Activated CD8-positive, alpha-beta T cell treated with anti-CD3 and anti-CD28 coated beads for 36 hours (primary cell): ENCODE measurements at regions not wholly inside any gene's neighbourhood (a gene's known extent, or its start where the extent isn't known, plus 50 kb on each side); places are given as distances from the start of the nearest gene placed in this dataset.
A peak's percentile ranks its signal among the peaks of the same experiment; 100 is the strongest.

Experiments used
- ATAC-seq: fragments of 200-7000 bp; cut with Tn5 transposase; one replicate; pipeline ENCODE4 v1.10.0; 2021; ENCODE audit warnings: mild to moderate bottlenecking, moderate library complexity
- CTCF ChIA-PET: fragments of 350-600 bp; sonication (Branson Sonifier 250); formaldehyde crosslinking; loops from one replicate; lab custom pipeline; 2021; ENCODE audit warnings: antibody characterized with exemption; lab: Charles Lee
- POLR2A ChIA-PET: fragments of 350-600 bp; sonication (Branson Sonifier 250); formaldehyde crosslinking; loops from one replicate; lab custom pipeline; 2021; ENCODE audit warnings: antibody characterized with exemption; lab: Charles Lee
- DNase-seq: peaks from one replicate; pipeline ENCODE4 v3.0.0-alpha.2; 2020
- H3K27ac Mint-ChIP-seq: one replicate; pipeline ENCODE4 v1.8.0; 2021; ENCODE audit warnings: mild to moderate bottlenecking, mixed read lengths
- H3K27me3 Mint-ChIP-seq: one replicate; pipeline ENCODE4 v1.8.0; 2021; ENCODE audit warnings: mixed read lengths
- H3K36me3 Mint-ChIP-seq: one replicate; pipeline ENCODE4 v1.8.0; 2021; ENCODE audit warnings: low read depth, mixed read lengths
- H3K4me1 Mint-ChIP-seq: one replicate; pipeline ENCODE4 v1.8.0; 2021; ENCODE audit warnings: low read depth, mixed read lengths
- H3K4me3 Mint-ChIP-seq: one replicate; pipeline ENCODE4 v1.8.0; 2021; ENCODE audit warnings: mild to moderate bottlenecking, moderate library complexity, mixed read lengths
- H3K9me3 Mint-ChIP-seq: one replicate; pipeline ENCODE4 v1.8.0; 2021; ENCODE audit warnings: mixed read lengths
- intact Hi-C: fragments of 100-400 bp; cut with micrococcal nuclease; formaldehyde crosslinking; loops from one replicate; pipeline ENCODE4 v1.10.0; 2022
- TF ChIP-seq, protein P1 (sequence below): fragments of 200-600 bp; IDR thresholded peaks from one replicate; pipeline ENCODE4 v1.8.0; 2022; ENCODE audit warnings: antibody characterized with exemption, mild to moderate bottlenecking

GRCh38 chr18:2096551-2096950, 474.8 kb downstream of the METTL4 start:
- intact Hi-C loops: no loop called here

GRCh38 chr18:2100694-2101213, 470.6 kb downstream of the METTL4 start:
- H3K27me3 Mint-ChIP-seq: peaks cover 5% of the 10 kb centered on the region
- H3K4me1 Mint-ChIP-seq: no peaks in the 10 kb centered on the region
- TF ChIP-seq, protein P1, sequence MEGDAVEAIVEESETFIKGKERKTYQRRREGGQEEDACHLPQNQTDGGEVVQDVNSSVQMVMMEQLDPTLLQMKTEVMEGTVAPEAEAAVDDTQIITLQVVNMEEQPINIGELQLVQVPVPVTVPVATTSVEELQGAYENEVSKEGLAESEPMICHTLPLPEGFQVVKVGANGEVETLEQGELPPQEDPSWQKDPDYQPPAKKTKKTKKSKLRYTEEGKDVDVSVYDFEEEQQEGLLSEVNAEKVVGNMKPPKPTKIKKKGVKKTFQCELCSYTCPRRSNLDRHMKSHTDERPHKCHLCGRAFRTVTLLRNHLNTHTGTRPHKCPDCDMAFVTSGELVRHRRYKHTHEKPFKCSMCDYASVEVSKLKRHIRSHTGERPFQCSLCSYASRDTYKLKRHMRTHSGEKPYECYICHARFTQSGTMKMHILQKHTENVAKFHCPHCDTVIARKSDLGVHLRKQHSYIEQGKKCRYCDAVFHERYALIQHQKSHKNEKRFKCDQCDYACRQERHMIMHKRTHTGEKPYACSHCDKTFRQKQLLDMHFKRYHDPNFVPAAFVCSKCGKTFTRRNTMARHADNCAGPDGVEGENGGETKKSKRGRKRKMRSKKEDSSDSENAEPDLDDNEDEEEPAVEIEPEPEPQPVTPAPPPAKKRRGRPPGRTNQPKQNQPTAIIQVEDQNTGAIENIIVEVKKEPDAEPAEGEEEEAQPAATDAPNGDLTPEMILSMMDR: no peak
- H3K36me3 Mint-ChIP-seq: no peaks in the 10 kb centered on the region
- ChIA-PET POLR2A (no interaction called here), CTCF (no interaction called here)
- intact Hi-C loops: loop anchor here (10.0 kb wide), 1 partner anchor 124 kb away; no protein-coding TSS in a partner anchor
- peaks cover 2% of the 10 kb centered on the region for H3K9me3 Mint-ChIP-seq
- ATAC-seq (no peak), DNase-seq (no peak)
- H3K27ac Mint-ChIP-seq: no peak overlapping the region
- no peak overlapping the region for H3K4me3 Mint-ChIP-seq

More at GRCh38 chr18:2096551-2096950, 474.8 kb downstream of the METTL4 start:
- Mint-ChIP-seq H3K4me3 (no peak overlapping the region), H3K27ac (no peak overlapping the region), H3K9me3 (peaks cover 2% of the 10 kb centered on the region), H3K36me3 (no peaks in the 10 kb centered on the region), H3K4me1 (no peaks in the 10 kb centered on the region), H3K27me3 (peaks cover 3% of the 10 kb centered on the region)
- ATAC-seq (no peak), DNase-seq (no peak)
- POLR2A ChIA-PET: no interaction called here
- TF ChIP-seq, protein P1: no peak
- CTCF ChIA-PET: interaction anchor here (1.4 kb wide), 1 partner anchor 10 kb away, joined by 7 read pairs; no protein-coding TSS in a partner anchor

DNA sequence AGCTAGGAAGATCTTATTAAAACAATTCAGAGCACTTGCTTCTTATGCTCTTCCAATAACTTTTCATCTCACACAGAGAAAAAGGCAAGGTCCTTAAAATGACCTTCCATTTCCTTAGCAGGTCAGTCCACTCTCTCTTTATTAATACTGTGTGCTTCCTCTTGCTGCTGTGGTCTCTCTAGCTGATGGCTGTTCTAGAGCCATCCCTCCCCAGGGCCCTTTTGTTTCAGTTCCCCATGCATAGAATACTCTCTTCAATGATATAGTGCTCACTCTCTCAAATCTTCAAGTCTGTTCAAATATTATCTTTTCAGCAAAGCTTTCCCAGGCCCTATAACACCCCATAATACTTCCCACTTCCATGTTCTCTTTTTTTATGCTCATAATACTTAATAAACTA, 469.3 kb downstream of the METTL4 start:
- Mint-ChIP-seq H3K36me3 (no peaks in the 10 kb centered on the region), H3K4me1 (no peaks in the 10 kb centered on the region), H3K27ac (no peak overlapping the region), H3K27me3 (peaks cover 5% of the 10 kb centered on the region), H3K4me3 (no peak overlapping the region), H3K9me3 (peaks cover 2% of the 10 kb centered on the region)
- ChIA-PET POLR2A (no interaction called here), CTCF (no interaction called here)
- ATAC-seq: no peak
- TF ChIP-seq, protein P1: no peak
- no peak for DNase-seq
- intact Hi-C loops: loop anchor here (10.0 kb wide), 1 partner anchor 123 kb away; no protein-coding TSS in a partner anchor

DNA sequence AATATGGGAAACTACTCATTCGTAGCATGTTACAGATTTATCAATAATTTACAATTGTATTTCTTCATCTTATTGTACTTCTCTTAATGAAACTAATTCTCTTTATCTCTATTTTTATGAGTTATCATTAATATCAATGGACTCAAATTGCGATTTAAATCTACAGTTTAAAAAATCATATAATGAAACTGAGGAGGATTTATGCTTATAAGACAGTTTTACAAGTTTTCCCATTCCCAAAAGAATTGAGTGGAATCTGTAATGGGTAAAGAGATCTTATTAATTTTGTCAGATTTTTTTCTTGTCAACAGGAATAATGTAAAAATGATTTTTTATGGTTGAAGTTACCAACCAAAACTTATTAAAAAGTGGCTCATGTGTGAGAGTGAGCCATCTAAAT, 468.0 kb downstream of the METTL4 start:
- ATAC-seq: no peak
- ChIA-PET CTCF (interaction anchor here (1.6 to 4.7 kb wide), 3 partner anchors 10 to 444 kb away, joined by 9 to 36 read pairs (median 11); no protein-coding TSS in a partner anchor), POLR2A (no interaction called here)
- DNase-seq: no peak
- Mint-ChIP-seq H3K27me3 (peaks cover 5% of the 10 kb centered on the region), H3K36me3 (no peaks in the 10 kb centered on the region), H3K9me3 (peaks cover 2% of the 10 kb centered on the region), H3K27ac (no peak overlapping the region), H3K4me3 (no peak overlapping the region), H3K4me1 (no peaks in the 10 kb centered on the region)
- intact Hi-C loops: loop anchor here (10.0 kb wide), 1 partner anchor 122 kb away; no protein-coding TSS in a partner anchor
- TF ChIP-seq, protein P1: no peak

GRCh38 chr18:2104620-2105462, 466.5 kb downstream of the METTL4 start:
- ATAC-seq (peak; percentile 58), DNase-seq (peak; percentile 61)
- TF ChIP-seq, protein P1: peak; percentile 89
- H3K36me3 Mint-ChIP-seq: no peaks in the 10 kb centered on the region
- H3K27ac Mint-ChIP-seq: no peak overlapping the region
- POLR2A ChIA-PET: interaction anchor here (0.5 kb wide), 1 partner anchor 1901 kb away, joined by 3 read pairs; no protein-coding TSS in a partner anchor
- intact Hi-C loops: loop anchor here (10.0 kb wide), 1 partner anchor 120 kb away; no protein-coding TSS in a partner anchor
- H3K4me3 Mint-ChIP-seq: no peak overlapping the region
- CTCF ChIA-PET: interaction anchor here (0.6 to 4.7 kb wide), 32 partner anchors 8 to 442 kb away, joined by 3 to 36 read pairs (median 4); no protein-coding TSS in a partner anchor
- H3K4me1 Mint-ChIP-seq: no peaks in the 10 kb centered on the region
- H3K9me3 Mint-ChIP-seq: no peaks in the 10 kb centered on the region
- peaks cover 5% of the 10 kb centered on the region for H3K27me3 Mint-ChIP-seq
